Activated T-cell treated with anti-CD3 and anti-CD28 coated beads, Interleukin-2, amount 50 U/mL, for 4 hours (primary cell): ENCODE measurements at regions not wholly inside any gene's neighbourhood (a gene's known extent, or its start where the extent isn't known, plus 50 kb on each side); places are given as distances from the start of the nearest gene placed in this dataset.

Experiments used
- ATAC-seq, 2 donors: fragments of 200-7000 bp; cut with Tn5 transposase; one replicate each; pipeline ENCODE4 v1.10.0; 2021
- DNase-seq: peaks from one replicate; pipeline ENCODE4 v3.0.0-alpha.2; 2020
- H3K27me3 Mint-ChIP-seq: one replicate; pipeline ENCODE4 v1.8.0; 2021; ENCODE audit warnings: low read depth, mixed read lengths
- H3K36me3 Mint-ChIP-seq: one replicate; pipeline ENCODE4 v1.8.0; 2022; ENCODE audit warnings: mixed read lengths; ENCODE audit not compliant: insufficient read depth
- H3K4me1 Mint-ChIP-seq: one replicate; pipeline ENCODE4 v1.8.0; 2021; ENCODE audit warnings: low read depth, mixed read lengths
- H3K4me3 Mint-ChIP-seq: one replicate; pipeline ENCODE4 v1.8.0; 2021; ENCODE audit warnings: mild to moderate bottlenecking, moderate library complexity, mixed read lengths
- H3K9me3 Mint-ChIP-seq: one replicate; pipeline ENCODE4 v1.8.0; 2021; ENCODE audit warnings: mixed read lengths

DNA sequence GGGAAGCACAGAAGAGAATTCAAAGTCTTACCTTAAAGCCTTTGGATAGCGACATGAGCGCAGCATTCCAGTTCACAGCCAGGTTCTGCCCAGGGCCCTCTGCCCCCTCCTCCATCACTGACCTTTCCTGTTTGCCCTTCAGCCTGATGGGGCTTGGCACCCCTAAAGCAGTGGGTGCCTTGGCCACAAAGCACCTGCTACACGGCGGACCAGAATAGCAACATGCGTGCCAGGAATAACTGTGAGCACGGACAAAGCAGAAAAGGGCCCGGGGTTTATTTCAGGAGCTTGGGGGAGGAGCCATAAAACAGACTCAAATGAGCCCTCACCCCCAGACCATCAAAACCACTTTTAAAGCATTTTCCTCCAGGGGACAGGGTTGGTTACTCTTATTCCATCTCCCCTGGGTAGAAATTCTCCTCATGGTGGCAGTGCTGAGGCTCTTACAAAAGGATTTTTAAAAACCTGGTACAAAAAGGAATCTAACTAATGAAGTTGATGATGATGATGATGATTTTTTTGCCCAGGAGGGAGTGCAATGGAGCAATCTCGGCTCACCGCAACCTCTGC, 135.4 kb downstream of the KLF13 start:
- Mint-ChIP-seq H3K4me1 (peaks cover 21% of the 10 kb centered on the region), H3K27me3 (no peaks in the 10 kb centered on the region), H3K9me3 (no peaks in the 10 kb centered on the region), H3K36me3 (no peaks in the 10 kb centered on the region), H3K4me3 (no peak overlapping the region)
- ATAC-seq (no peak), DNase-seq (no peak)

DNA sequence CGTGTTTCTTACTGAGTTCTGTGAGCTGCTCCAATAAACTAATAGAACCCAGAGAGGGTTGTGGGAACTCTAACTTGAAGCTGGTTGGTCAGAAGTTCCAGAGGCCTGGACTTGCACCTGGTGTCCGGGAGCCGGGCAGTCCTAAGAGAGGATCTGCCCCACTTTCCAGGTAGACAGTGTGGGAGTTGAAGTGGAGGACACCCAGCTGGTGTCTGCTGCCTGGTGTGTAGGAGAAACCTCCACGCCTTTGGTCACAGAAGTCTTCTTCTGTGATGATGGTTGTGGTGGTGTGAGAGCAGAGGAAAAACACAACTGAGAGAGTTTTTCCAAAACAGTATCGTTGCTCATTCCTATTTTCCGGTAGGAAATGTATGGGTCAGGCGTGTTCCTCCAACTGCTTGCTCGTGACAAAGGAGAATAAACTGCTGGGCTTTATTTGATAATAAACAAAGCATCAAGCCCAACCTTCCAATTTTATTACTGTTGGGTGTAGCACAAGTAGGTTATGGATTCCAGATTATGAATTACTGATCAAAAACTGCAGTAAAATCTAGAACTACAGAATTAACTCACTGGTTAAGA, 137.0 kb downstream of the KLF13 start:
- H3K36me3 Mint-ChIP-seq, result no peaks in the 10 kb centered on the region
- no peaks in the 10 kb centered on the region for H3K9me3 Mint-ChIP-seq
- H3K27me3 Mint-ChIP-seq, result no peaks in the 10 kb centered on the region
- DNase-seq, result no peak
- peaks cover 17% of the 10 kb centered on the region for H3K4me1 Mint-ChIP-seq
- H3K4me3 Mint-ChIP-seq, result no peak overlapping the region
- ATAC-seq, result no peak

DNA sequence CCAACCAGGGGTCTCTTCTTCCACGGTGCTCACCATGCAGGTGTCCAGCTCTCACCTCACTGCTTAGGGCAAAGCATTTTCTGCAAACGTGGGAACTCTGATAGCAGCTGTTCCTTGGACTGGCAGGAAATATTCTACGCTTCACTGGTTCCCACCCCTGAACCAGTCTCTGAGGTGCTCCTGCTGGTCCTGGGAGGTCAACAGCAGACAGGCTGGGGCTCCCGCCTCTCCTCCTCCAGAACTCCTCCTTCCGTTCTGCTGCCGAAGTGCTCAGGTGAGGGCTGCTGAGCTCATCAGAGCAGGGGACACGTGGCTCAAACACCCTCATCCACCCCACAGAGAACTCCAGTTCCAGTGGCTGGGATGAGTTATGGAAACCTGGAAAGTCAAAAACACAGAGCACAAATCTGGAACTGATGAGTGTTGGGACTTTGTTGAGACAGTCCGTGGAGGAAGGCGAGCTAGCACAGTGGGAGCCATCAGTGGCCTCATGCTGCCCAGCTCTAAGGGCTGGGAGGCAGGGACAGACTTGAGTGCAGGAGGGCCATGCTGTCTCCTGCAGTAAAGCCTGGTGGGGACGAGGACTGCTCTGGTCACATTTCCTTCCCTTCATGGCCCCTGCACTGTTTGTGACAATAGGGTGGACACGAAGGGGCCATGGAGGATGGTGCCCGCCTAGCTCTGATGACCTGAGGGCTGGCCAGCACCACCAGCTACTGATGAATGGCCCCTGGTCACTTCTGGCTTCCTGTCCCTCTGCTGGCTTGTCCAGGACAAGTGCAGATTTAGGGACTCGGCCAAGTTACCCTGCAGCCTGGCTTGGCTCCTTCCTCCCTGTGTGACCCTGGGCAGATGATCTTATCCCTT, 137.8 kb downstream of the KLF13 start:
- peaks cover 9% of the 10 kb centered on the region for H3K4me1 Mint-ChIP-seq
- no peaks in the 10 kb centered on the region for H3K27me3 Mint-ChIP-seq

DNA sequence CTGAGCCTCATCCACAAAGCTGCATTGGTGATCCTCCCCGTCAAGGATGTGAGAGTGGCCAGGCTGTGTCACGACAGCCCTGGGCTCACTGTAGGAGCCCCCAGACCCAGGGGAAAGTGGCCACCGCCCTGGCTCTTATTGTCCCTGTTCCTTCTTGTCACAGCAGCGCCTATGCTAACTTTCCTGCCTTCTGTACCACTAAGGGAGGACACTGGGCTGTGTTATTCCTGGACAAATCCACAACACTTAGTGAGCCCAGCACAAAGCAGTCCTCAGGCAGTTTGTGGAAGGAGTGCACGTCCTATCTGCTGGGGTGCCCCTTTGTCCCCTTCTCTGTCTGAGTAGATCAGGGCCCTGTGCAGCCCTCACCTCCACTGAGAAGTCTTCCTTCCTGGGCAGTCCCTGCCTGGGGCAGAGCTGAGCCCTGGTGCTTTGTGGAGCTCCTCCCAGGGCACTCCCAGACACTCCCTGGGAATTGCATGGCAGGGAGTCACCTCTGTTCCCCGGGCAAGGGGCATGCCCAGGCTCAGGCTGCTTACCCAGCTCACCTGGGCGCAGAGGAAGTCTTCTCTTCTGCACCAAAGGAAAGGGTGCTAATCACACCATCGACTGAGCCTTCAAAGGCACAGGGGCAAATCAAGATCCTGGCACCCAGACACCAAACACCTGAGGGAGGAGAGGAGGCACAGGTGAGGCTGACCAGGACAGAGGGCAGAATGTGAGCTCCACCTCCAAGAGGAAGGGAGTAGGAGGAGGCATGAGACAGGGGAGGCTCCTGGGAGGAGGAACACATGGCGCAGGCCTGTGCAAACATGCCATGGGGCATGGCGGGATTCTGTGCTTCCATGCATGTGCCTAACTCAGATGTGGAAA, 138.7 kb downstream of the KLF13 start:
- Mint-ChIP-seq H3K36me3 (no peaks in the 10 kb centered on the region), H3K4me3 (no peak overlapping the region), H3K27me3 (no peaks in the 10 kb centered on the region), H3K4me1 (peaks cover 6% of the 10 kb centered on the region), H3K9me3 (no peaks in the 10 kb centered on the region)
- no peak for ATAC-seq
- DNase-seq, result no peak

More for the DNA sequence above, 137.8 kb downstream of the KLF13 start:
- no peaks in the 10 kb centered on the region for H3K36me3 Mint-ChIP-seq
- ATAC-seq, result no peak
- no peak for DNase-seq
- H3K9me3 Mint-ChIP-seq, result no peaks in the 10 kb centered on the region
- no peak overlapping the region for H3K4me3 Mint-ChIP-seq

DNA sequence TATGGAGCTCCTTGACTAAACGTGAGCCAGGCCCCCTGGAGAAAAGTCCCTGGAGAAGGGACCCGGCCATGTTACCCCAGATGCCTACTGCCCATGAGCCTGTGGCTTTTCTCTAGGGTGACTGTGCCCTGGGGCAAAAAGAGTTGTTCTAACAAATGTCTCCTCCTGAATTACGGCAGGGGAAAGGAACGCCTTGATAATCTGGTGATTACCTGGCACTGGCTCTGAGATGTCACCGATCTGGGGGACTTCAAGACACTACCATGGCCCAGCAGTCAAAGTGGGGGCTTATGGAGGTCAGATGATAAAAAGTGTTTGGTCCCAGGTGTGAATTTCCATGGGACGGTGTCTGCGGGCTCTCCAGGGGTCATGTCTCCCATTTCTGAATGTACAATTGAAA, 140.7 kb downstream of the KLF13 start:
- Mint-ChIP-seq H3K4me3 (no peak overlapping the region), H3K9me3 (no peaks in the 10 kb centered on the region), H3K4me1 (peaks cover 17% of the 10 kb centered on the region), H3K36me3 (no peaks in the 10 kb centered on the region), H3K27me3 (no peaks in the 10 kb centered on the region)
- DNase-seq (no peak), ATAC-seq (no peak)

GRCh38 chr15:31468911-31469785, 142.5 kb downstream of the KLF13 start:
- Mint-ChIP-seq H3K36me3 (no peaks in the 10 kb centered on the region), H3K27me3 (no peaks in the 10 kb centered on the region), H3K4me3 (no peak overlapping the region), H3K4me1 (peaks cover 35% of the 10 kb centered on the region), H3K9me3 (no peaks in the 10 kb centered on the region)
- no peak for DNase-seq
- no peak for ATAC-seq

GRCh38 chr15:31469786-31470525, 143.3 kb downstream of the KLF13 start:
- H3K4me3 Mint-ChIP-seq, result no peak overlapping the region
- H3K36me3 Mint-ChIP-seq, result no peaks in the 10 kb centered on the region
- no peaks in the 10 kb centered on the region for H3K27me3 Mint-ChIP-seq
- DNase-seq (no peak), ATAC-seq (no peak)
- no peaks in the 10 kb centered on the region for H3K9me3 Mint-ChIP-seq
- H3K4me1 Mint-ChIP-seq, result peaks cover 41% of the 10 kb centered on the region

DNA sequence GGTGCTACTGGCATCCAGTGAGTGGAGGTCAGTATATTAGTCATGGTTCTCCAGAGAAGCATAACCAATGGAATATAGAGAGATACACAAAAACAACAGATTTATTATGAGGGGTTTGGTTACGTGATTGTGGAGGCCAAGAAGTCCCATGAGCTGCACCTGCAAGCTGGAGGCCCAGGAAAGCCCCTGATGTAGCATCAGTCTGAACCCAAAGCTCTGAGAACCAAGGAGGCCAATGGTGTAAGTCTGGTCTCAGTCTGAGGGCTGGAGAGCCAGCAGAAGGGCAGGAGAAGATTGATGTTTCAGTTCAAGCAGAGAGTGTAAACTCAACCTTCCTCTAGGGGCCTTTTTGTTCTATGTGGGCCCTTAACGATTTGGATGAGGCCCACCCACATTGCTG, 144.1 kb downstream of the KLF13 start:
- no peak for ATAC-seq
- Mint-ChIP-seq H3K4me3 (no peak overlapping the region), H3K4me1 (peaks cover 45% of the 10 kb centered on the region), H3K27me3 (no peaks in the 10 kb centered on the region), H3K36me3 (peaks cover 1% of the 10 kb centered on the region), H3K9me3 (no peaks in the 10 kb centered on the region)
- no peak for DNase-seq

DNA sequence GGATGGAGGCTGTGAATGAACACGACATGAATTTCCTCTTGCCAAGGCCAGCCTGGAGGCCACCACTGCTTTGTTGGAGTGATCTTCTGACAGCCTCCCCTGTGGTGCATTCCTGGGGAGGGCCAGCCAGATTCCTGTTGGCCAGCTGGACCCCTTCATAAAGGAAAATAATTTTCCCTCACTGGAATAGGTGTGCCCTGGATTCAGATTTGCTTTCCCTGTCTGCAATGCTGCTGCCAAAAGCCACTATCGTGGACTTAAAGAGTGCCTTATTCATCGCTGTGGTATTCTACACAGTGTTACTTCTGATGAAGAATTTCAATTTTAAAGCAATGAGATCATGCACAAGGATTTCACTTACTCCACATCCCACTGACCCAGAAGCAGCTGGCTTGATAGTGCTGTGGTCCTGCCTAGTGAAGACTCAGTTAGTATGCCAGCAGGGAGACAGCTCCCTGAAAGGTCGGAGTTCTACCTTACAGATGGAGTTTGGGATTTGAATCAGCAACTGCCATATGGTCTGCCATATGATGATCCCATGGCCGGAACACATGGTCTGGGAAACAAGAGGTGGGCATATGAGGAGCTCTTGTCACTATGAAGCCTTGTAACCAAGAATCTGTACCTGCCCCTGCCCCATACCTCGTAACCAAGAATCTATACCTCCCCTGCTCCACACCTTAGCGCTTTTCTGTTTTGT, 145.2 kb downstream of the KLF13 start:
- ATAC-seq, result no peak
- H3K4me1 Mint-ChIP-seq, result peaks cover 46% of the 10 kb centered on the region
- DNase-seq, result no peak
- H3K27me3 Mint-ChIP-seq, result no peaks in the 10 kb centered on the region
- H3K36me3 Mint-ChIP-seq, result peaks cover 1% of the 10 kb centered on the region
- H3K4me3 Mint-ChIP-seq, result no peak overlapping the region
- H3K9me3 Mint-ChIP-seq, result no peaks in the 10 kb centered on the region

DNA sequence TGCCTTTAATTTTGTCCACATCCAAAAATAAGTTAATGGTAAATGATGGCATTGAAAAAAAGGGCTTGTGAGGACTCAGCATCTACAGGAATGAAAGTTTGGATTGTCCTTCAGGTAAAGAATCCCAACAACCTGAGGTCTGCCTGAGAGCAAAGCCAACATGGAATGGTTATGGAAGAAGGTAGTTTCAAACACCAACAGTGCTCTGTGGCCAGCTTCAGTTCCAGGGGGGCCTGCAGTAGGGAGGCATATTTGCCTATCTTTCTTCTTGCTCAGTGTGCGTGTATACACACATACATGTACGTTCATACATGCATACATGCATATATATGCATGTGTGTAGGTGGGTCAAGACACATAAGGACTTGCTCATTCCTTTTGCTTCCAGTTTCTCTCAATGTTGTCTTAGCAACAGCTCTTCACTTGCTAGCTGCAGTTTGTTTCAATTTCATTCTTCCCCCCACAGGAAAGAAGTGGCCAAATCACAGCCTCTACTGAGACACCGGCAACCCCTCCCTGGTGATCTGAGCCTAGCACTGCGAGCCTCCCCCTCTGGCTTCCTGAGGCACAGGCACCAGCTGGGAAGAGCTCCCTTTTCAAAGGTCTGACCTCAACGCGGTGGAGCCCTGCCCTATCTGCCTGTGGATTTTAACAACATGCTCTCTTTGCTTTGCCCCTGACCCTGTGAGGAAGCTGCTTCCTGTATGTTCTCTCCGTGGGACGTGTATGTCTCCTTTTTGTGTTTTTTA, 146.2 kb downstream of the KLF13 start:
- ATAC-seq (peak; percentile 93 to 94), DNase-seq (peak; percentile 29)
- Mint-ChIP-seq H3K9me3 (no peaks in the 10 kb centered on the region), H3K27me3 (no peaks in the 10 kb centered on the region), H3K4me3 (peak overlapping the region; percentile 70), H3K4me1 (peaks cover 46% of the 10 kb centered on the region), H3K36me3 (peaks cover 6% of the 10 kb centered on the region)

DNA sequence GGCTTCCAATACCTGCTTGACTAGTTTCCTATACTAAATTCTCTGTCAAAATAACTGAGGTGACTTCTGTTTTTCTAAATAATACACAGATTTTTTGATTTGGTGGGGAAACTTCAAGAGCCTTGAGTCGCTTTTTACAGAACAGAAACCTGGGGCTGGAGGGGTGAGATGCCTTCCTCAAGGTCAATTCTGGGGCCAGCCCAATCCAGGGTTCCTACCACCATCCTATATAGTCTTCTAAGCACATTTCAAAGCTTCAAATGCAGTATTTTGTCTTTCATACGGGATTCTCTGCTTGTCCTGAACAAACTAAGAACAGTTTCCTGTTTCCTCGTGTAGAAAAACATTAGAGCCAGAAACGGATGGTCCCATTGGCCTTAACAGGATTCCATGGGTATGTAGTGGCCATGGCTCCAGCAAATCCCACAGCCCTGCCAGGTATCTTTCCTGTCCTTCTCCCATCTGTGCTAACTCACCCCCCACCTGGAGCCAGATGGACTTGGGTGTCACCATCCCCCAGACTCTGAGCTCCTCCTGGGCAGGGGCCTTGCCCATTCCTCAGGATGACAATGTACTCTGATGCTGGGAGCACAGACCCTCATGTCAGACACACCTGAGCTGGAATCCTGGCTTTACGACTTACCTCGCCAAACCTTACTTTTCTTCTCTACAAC, 146.9 kb downstream of the KLF13 start:
- no peaks in the 10 kb centered on the region for H3K27me3 Mint-ChIP-seq
- DNase-seq (no peak), ATAC-seq (no peak)
- H3K9me3 Mint-ChIP-seq, result no peaks in the 10 kb centered on the region
- H3K4me3 Mint-ChIP-seq, result peak overlapping the region; percentile 70
- peaks cover 48% of the 10 kb centered on the region for H3K4me1 Mint-ChIP-seq
- H3K36me3 Mint-ChIP-seq, result peaks cover 7% of the 10 kb centered on the region
